K562 (cell line): ENCODE measurements at regions not wholly inside any gene's neighbourhood (a gene's known extent, or its start where the extent isn't known, plus 50 kb on each side); places are given as distances from the start of the nearest gene placed in this dataset.

Source experiments
- ATAC-seq: fragments of 200-7000 bp; cut with Tn5 transposase; 3 replicates; pipeline ENCODE4 v1.9.1; 2020; ENCODE audit warnings: moderate library complexity
- BruUV-seq: library from RNA; stranded (reverse); fragments of 400-500 nt; replicated peaks from 2 replicates; lab custom pipeline; 2021; lab: Mats Ljungman, UMichigan
- CTCF ChIA-PET: fragments of 300-600 bp; formaldehyde crosslinking; extraction: SDS; loops from one replicate; lab custom pipeline; 2021; ENCODE audit warnings: low intra/inter-chr PET ratio; lab: Yijun Ruan, JAX
- POLR2A ChIA-PET: fragments of 300-600, 350-650 bp; sonication (Branson Sonifier 250); formaldehyde crosslinking; extraction: SDS; loops from one replicate; lab custom pipeline; 2021; ENCODE audit warnings: antibody characterized with exemption, inconsistent platforms; lab: Yijun Ruan, JAX
- DNase-seq, 4 experiments: peaks; one replicate each; pipeline versions ENCODE4 v3.0.0 to v3.0.0-alpha.2; 2011 to 2018; ENCODE audit warnings: low spot score in 3 of 4, mixed read lengths in 3 of 4; ENCODE audit errors: extremely low read depth in 1 of 4
- FAIRE-seq: peaks from 2 replicates; lab custom pipeline; 2011; peaks lifted over from hg19 to GRCh38; lab: Jason Lieb, UNC
- H2AFZ ChIP-seq: 2 replicates; pipeline ENCODE4 v1.6.0; 2011; ENCODE audit warnings: low read depth, low read length, control low read depth, inconsistent platforms
- H3K27ac ChIP-seq: fragments of 200-600 bp; 3 replicates; pipeline ENCODE4 v1.8.0; 2011; ENCODE audit warnings: low read depth, mild to moderate bottlenecking, control low read depth, inconsistent platforms, low read length, moderate library complexity, mixed read lengths; ENCODE audit errors: extremely low read depth
- H3K27me3 ChIP-seq, 2 experiments: fragments of 300-600 bp in 1 of 2; 2 replicates in 1 of 2; 3 replicates in 1 of 2; pipeline versions ENCODE4 v1.6.0 to v1.8.0; 2011; ENCODE audit warnings: inconsistent platforms in 2 of 2, low read length in 2 of 2, mild to moderate bottlenecking in 1 of 2, mixed read lengths in 1 of 2, moderate library complexity in 1 of 2; ENCODE audit not compliant: control insufficient read depth in 2 of 2, insufficient read depth in 2 of 2
- H3K36me3 ChIP-seq: fragments of 300-600 bp; 3 replicates; pipeline ENCODE4 v1.8.0; 2011; ENCODE audit warnings: mild to moderate bottlenecking, low read length, inconsistent platforms; ENCODE audit not compliant: control insufficient read depth, insufficient read depth
- H3K4me1 ChIP-seq, 2 experiments: fragments of 200-600 bp in 1 of 2; replicated peaks in 1 of 2; 2 replicates in 1 of 2; 3 replicates in 1 of 2; pipeline versions ENCODE4 v1.5.1 to v1.8.0; 2011; ENCODE audit warnings: inconsistent platforms in 2 of 2, low read length in 2 of 2, mild to moderate bottlenecking in 1 of 2, mixed read lengths in 1 of 2, moderate library complexity in 1 of 2; ENCODE audit not compliant: control insufficient read depth in 2 of 2, insufficient read depth in 2 of 2
- H3K4me2 ChIP-seq: 2 replicates; pipeline ENCODE4 v1.6.1; 2011; ENCODE audit warnings: low read length, control low read depth, inconsistent platforms, mixed read lengths; ENCODE audit not compliant: insufficient read depth
- H3K4me3 ChIP-seq: fragments of 200-600 bp; sonication (generic), shearing (Covaris generic); 2 replicates; pipeline ENCODE4 v1.5.1; 2016; ENCODE audit warnings: control low read depth, inconsistent platforms
- H3K79me2 ChIP-seq: fragments of 200-600 bp; 3 replicates; pipeline ENCODE4 v1.8.0; 2011; ENCODE audit warnings: low read length, inconsistent platforms; ENCODE audit not compliant: control insufficient read depth, insufficient read depth
- H3K9ac ChIP-seq, 2 experiments: 2 replicates each; pipeline versions ENCODE4 v1.6.0 to v1.6.1; 2011; ENCODE audit warnings: low read depth in 2 of 2, low read length in 2 of 2, control low read depth in 1 of 2, inconsistent platforms in 1 of 2, mild to moderate bottlenecking in 1 of 2, mixed read lengths in 1 of 2; ENCODE audit not compliant: insufficient read depth in 1 of 2
- H3K9me1 ChIP-seq: one replicate; pipeline ENCODE4 v1.6.0; 2011; ENCODE audit warnings: inconsistent platforms, mild to moderate bottlenecking, low read length, moderate library complexity; ENCODE audit not compliant: control insufficient read depth, insufficient read depth
- H3K9me3 ChIP-seq: replicated peaks from 2 replicates; pipeline ENCODE4 v1.5.1; 2011; ENCODE audit warnings: low read depth, low read length, inconsistent platforms; ENCODE audit not compliant: control insufficient read depth, insufficient read depth
- H4K20me1 ChIP-seq: replicated peaks from 2 replicates; pipeline ENCODE4 v1.6.1; 2011; ENCODE audit warnings: low read length, inconsistent platforms, mixed read lengths; ENCODE audit not compliant: control insufficient read depth, insufficient read depth
- CTCF ChIP-seq, 3 experiments: IDR thresholded peaks in 2 of 3; conservative IDR thresholded peaks in 1 of 3; 2 replicates each; pipeline ENCODE4 v1.5.1; 2011 to 2012; ENCODE audit warnings: low read length in 3 of 3, mild to moderate bottlenecking in 3 of 3, control low read depth in 2 of 3, improper control_type of control experiment in 1 of 3, inconsistent platforms in 1 of 3, low read depth in 1 of 3, mixed read lengths in 1 of 3, moderate library complexity in 1 of 3; ENCODE audit not compliant: insufficient read depth in 2 of 3
- ELF4 ChIP-seq: fragments of 450-650 bp; formaldehyde crosslinking; IDR thresholded peaks from 2 replicates; pipeline ENCODE4 v1.4.0; 2022; ENCODE audit warnings: missing genetic modification characterization
- EP400 ChIP-seq: fragments of 450-650 bp; IDR thresholded peaks from 2 replicates; pipeline ENCODE4 v1.6.1; 2017; ENCODE audit warnings: antibody characterized with exemption, mild to moderate bottlenecking, moderate library complexity
- GABPB1 ChIP-seq: sonication (generic); formaldehyde crosslinking; IDR thresholded peaks from 2 replicates; pipeline ENCODE4 v1.8.0; 2022; ENCODE audit warnings: mild to moderate bottlenecking, missing genetic modification reagents
- GTF2A2 ChIP-seq: IDR thresholded peaks from 2 replicates; pipeline ENCODE4 v1.6.1; 2016; ENCODE audit warnings: mild to moderate bottlenecking, missing genetic modification characterization, missing compliant biosample characterization
- HDAC8 ChIP-seq: fragments of 450-650 bp; IDR thresholded peaks from 2 replicates; pipeline ENCODE4 v1.6.1; 2016; ENCODE audit warnings: mild to moderate bottlenecking, missing genetic modification characterization, moderate library complexity, missing compliant biosample characterization
- MECOM ChIP-seq: fragments of 250-450 bp; sonication (Bioruptor Pico); IDR thresholded peaks from 2 replicates; pipeline ENCODE4 v1.8.0; 2022; ENCODE audit warnings: inconsistent platforms
- MTA3 ChIP-seq: fragments of 450-650 bp; formaldehyde crosslinking; IDR thresholded peaks from 2 replicates; pipeline ENCODE4 v1.6.1; 2017; ENCODE audit warnings: mild to moderate bottlenecking, borderline replicate concordance
- NFYB ChIP-seq: IDR thresholded peaks from 2 replicates; pipeline ENCODE4 v1.6.1; 2011; ENCODE audit warnings: mild to moderate bottlenecking, moderate library complexity; ENCODE audit not compliant: insufficient read length; ENCODE audit errors: extremely low read depth
- PURB ChIP-seq: sonication (generic); formaldehyde crosslinking; IDR thresholded peaks from 2 replicates; pipeline ENCODE4 v1.9.0; 2021; ENCODE audit warnings: low read depth, mild to moderate bottlenecking, missing genetic modification reagents
- ZNF766 ChIP-seq: fragments of 200-800 bp; sonication (Bioruptor generic); conservative IDR thresholded peaks from 2 replicates; pipeline ENCODE4 v1.6.1; 2016; ENCODE audit warnings: missing genetic modification characterization, missing compliant biosample characterization
- WGBS: fragments of 100-300 bp; shearing (Covaris generic); methylation state at CpG from one replicate; pipeline ENCODE4 v1.1.6; 2016; ENCODE audit warnings: low coverage, mixed read lengths; ENCODE audit not compliant: insufficient coverage; ENCODE audit errors: missing lambda C conversion rate; 5-methylcytosine and 5-hydroxymethylcytosine counted together
- in situ Hi-C: fragments of 300-500 bp; cut with MboI; formaldehyde crosslinking; loops from 4 replicates; pipeline ENCODE4 v1.15.0; 2018; ENCODE audit warnings: inconsistent platforms, mixed read lengths
- intact Hi-C: fragments of 100-400 bp; cut with micrococcal nuclease; formaldehyde crosslinking; loops from 2 replicates; pipeline ENCODE4 v1.14.2; 2022
- TF ChIP-seq, protein P1 (sequence below): fragments of 450-650 bp; IDR thresholded peaks from one replicate; pipeline ENCODE4 v1.6.1; 2018; ENCODE audit warnings: mild to moderate bottlenecking, moderate library complexity; ENCODE audit not compliant: partially characterized antibody
- TF ChIP-seq, protein P2 (sequence below): fragments of 450-650 bp; IDR thresholded peaks from 2 replicates; pipeline ENCODE4 v1.6.1; 2018; ENCODE audit warnings: mild to moderate bottlenecking, low read depth; ENCODE audit not compliant: partially characterized antibody

GRCh38 chr5:92208265-92208664 lies 825.1 kb upstream of the ARRDC3 start (continued):
- TF ChIP-seq, protein P1, sequence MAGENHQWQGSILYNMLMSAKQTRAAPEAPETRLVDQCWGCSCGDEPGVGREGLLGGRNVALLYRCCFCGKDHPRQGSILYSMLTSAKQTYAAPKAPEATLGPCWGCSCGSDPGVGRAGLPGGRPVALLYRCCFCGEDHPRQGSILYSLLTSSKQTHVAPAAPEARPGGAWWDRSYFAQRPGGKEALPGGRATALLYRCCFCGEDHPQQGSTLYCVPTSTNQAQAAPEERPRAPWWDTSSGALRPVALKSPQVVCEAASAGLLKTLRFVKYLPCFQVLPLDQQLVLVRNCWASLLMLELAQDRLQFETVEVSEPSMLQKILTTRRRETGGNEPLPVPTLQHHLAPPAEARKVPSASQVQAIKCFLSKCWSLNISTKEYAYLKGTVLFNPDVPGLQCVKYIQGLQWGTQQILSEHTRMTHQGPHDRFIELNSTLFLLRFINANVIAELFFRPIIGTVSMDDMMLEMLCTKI = no peak
- TF ChIP-seq, all 486 proteins: peak for 0

DNA sequence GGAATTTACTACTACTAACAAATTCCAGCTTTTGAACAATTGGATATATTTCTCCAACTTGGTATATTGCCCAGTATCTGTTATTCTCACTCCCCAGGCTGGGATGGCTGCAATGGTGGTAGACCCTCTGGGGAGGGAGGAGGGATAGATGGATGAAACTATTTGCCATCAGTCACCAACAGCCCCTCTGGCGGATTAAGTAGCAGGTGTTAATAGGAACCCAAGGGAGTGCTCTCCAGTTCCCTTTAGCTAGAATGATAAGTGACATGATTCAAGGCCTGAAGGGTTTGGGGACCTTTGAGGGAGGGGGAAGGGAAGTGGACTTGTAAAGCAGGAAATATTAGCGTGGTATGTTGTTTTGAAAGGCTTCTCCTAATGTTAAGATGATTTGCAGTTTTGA lies 824.0 kb upstream of the ARRDC3 start:
- Histone ChIP-seq H3K27ac (no peak overlapping the region), H3K9ac (no peak overlapping the region), H3K4me3 (no peak overlapping the region), H3K4me2 (no peak overlapping the region), H2AFZ (no peak overlapping the region), H3K79me2 (no peaks in the 10 kb centered on the region), H3K9me3 (no peaks in the 10 kb centered on the region; the same call in 1 of the 2 replicates), H3K36me3 (no peaks in the 10 kb centered on the region), H4K20me1 (no peaks in the 10 kb centered on the region), H3K27me3 (no peaks in the 10 kb centered on the region), H3K4me1 (no peaks in the 10 kb centered on the region), H3K9me1 (no peaks in the 10 kb centered on the region)
- ChIA-PET CTCF (no interaction called here), POLR2A (no interaction called here)
- FAIRE-seq (no peak), DNase-seq (no peak), ATAC-seq (no peak)
- intact Hi-C loops = no loop called here
- no TSS peak for BruUV-seq
- WGBS = 0% methylated on average over 2 of the region's 2 CpGs
- in situ Hi-C loops = no loop called here
- TF ChIP-seq GTF2A2 (tag) (no peak), MTA3 (no peak), PURB (no peak), ZNF766 (CRISPR knock-in tag) (no peak), GABPB1 (no peak), MECOM (CRISPR knock-in tag) (no peak), CTCF (IDR thresholded peaks at IDR 0.05 in 2 of 3, conservative IDR thresholded peaks at IDR 0.05 in 1 of 3; ENCODE audit: insufficient read depth in 2 of 3, low read depth in 1 of 3, low read length in 3 of 3) (no peak), ELF4 (CRISPR knock-in tag) (no peak), HDAC8 (no peak), EP400 (no peak), NFYB (no peak)
- TF ChIP-seq, protein P2, sequence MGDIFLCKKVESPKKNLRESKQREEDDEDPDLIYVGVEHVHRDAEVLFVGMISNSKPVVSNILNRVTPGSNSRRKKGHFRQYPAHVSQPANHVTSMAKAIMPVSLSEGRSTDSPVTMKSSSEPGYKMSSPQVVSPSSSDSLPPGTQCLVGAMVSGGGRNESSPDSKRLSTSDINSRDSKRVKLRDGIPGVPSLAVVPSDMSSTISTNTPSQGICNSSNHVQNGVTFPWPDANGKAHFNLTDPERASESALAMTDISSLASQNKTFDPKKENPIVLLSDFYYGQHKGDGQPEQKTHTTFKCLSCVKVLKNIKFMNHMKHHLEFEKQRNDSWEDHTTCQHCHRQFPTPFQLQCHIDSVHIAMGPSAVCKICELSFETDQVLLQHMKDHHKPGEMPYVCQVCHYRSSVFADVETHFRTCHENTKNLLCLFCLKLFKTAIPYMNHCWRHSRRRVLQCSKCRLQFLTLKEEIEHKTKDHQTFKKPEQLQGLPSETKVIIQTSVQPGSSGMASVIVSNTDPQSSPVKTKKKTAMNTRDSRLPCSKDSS = no peak
